ENCODE measurements at regions not wholly inside any gene's neighbourhood (a gene's known extent, or its start where the extent isn't known, plus 50 kb on each side); places are given as distances from the start of the nearest gene placed in this dataset.

GRCh38 chr1:190633488-190633887 is 155.8 kb upstream of the BRINP3 start:
- no peak overlapping the region for H3K27ac ChIP-seq
- H3K4me3 ChIP-seq, result no peak overlapping the region
- H3K36me3 ChIP-seq (ENCODE audit: insufficient read depth, low read length), result no peaks in the 10 kb centered on the region
- H3K9ac ChIP-seq (ENCODE audit: insufficient read length), result no peak overlapping the region
- H3K9me3 ChIP-seq (ENCODE audit: low read depth, low read length), result no peaks in the 10 kb centered on the region; the same call in 1 of the 2 replicates
- no peak for DNase-seq (ENCODE audit: low read depth, low spot score)
- TF ChIP-seq EZH2 (IDR thresholded peaks at IDR 0.05) (no peak), FOXP2 (optimal IDR thresholded peaks at IDR 0.05; ENCODE audit: control extremely low read depth, extremely low read length, insufficient read depth) (no peak), POLR2AphosphoS5 (IDR thresholded peaks at IDR 0.05; ENCODE audit: borderline replicate concordance, low read depth, low read length) (no peak)

- Histone ChIP-seq H3K9me3 (ENCODE audit: low read depth, low read length) (no peaks in the 10 kb centered on the region; the same call in 1 of the 2 replicates), H3K4me3 (no peak overlapping the region), H3K27ac (no peak overlapping the region), H3K36me3 (ENCODE audit: insufficient read depth, low read length) (no peaks in the 10 kb centered on the region), H3K9ac (ENCODE audit: insufficient read length) (no peak overlapping the region)
- no peak for DNase-seq (ENCODE audit: low read depth, low spot score)
- TF ChIP-seq FOXP2 (optimal IDR thresholded peaks at IDR 0.05; ENCODE audit: control extremely low read depth, extremely low read length, insufficient read depth), result no peak
- no peak for TF ChIP-seq EZH2 (IDR thresholded peaks at IDR 0.05)
- TF ChIP-seq POLR2AphosphoS5 (IDR thresholded peaks at IDR 0.05; ENCODE audit: borderline replicate concordance, low read depth, low read length), result no peak
Observed at GRCh38 chr1:190634134-190634533, 156.5 kb upstream of the BRINP3 start.

- H3K27ac ChIP-seq, result no peak overlapping the region
- no peaks in the 10 kb centered on the region for H3K36me3 ChIP-seq (ENCODE audit: insufficient read depth, low read length)
- no peak for TF ChIP-seq EZH2 (IDR thresholded peaks at IDR 0.05)
- no peak overlapping the region for H3K9ac ChIP-seq (ENCODE audit: insufficient read length)
- no peak overlapping the region for H3K4me3 ChIP-seq
- DNase-seq (ENCODE audit: low read depth, low spot score), result no peak
- no peaks in the 10 kb centered on the region; the same call in 1 of the 2 replicates for H3K9me3 ChIP-seq (ENCODE audit: low read depth, low read length)
Observed at GRCh38 chr1:190649553-190649952, 171.9 kb upstream of the BRINP3 start.

GRCh38 chr1:190658907-190659306 is 181.2 kb upstream of the BRINP3 start:
- H3K4me3 ChIP-seq, result no peak overlapping the region
- DNase-seq (ENCODE audit: low read depth, low spot score), result no peak
- TF ChIP-seq FOXP2 (optimal IDR thresholded peaks at IDR 0.05; ENCODE audit: control extremely low read depth, extremely low read length, insufficient read depth) (no peak), EZH2 (IDR thresholded peaks at IDR 0.05) (no peak), POLR2AphosphoS5 (IDR thresholded peaks at IDR 0.05; ENCODE audit: borderline replicate concordance, low read depth, low read length) (no peak)
- H3K27ac ChIP-seq, result no peak overlapping the region
- no peak overlapping the region for H3K9ac ChIP-seq (ENCODE audit: insufficient read length)
- no peaks in the 10 kb centered on the region for H3K9me3 ChIP-seq (ENCODE audit: low read depth, low read length)
- no peaks in the 10 kb centered on the region for H3K36me3 ChIP-seq (ENCODE audit: insufficient read depth, low read length)

GRCh38 chr1:190663962-190664361 is 186.3 kb upstream of the BRINP3 start:
- Histone ChIP-seq H3K4me3 (no peak overlapping the region), H3K9me3 (ENCODE audit: low read depth, low read length) (no peaks in the 10 kb centered on the region), H3K9ac (ENCODE audit: insufficient read length) (no peak overlapping the region), H3K27ac (no peak overlapping the region), H3K36me3 (ENCODE audit: insufficient read depth, low read length) (no peaks in the 10 kb centered on the region)
- DNase-seq (ENCODE audit: low read depth, low spot score), result no peak
- TF ChIP-seq FOXP2 (optimal IDR thresholded peaks at IDR 0.05; ENCODE audit: control extremely low read depth, extremely low read length, insufficient read depth) (no peak), POLR2AphosphoS5 (IDR thresholded peaks at IDR 0.05; ENCODE audit: borderline replicate concordance, low read depth, low read length) (no peak), EZH2 (IDR thresholded peaks at IDR 0.05) (no peak)

- DNase-seq (ENCODE audit: low read depth, low spot score), result no peak
- Histone ChIP-seq H3K4me3 (no peak overlapping the region), H3K9me3 (ENCODE audit: low read depth, low read length) (no peaks in the 10 kb centered on the region), H3K27ac (no peak overlapping the region), H3K36me3 (ENCODE audit: insufficient read depth, low read length) (no peaks in the 10 kb centered on the region), H3K9ac (ENCODE audit: insufficient read length) (no peak overlapping the region)
- TF ChIP-seq POLR2AphosphoS5 (IDR thresholded peaks at IDR 0.05; ENCODE audit: borderline replicate concordance, low read depth, low read length), result no peak
- no peak for TF ChIP-seq EZH2 (IDR thresholded peaks at IDR 0.05)
- TF ChIP-seq FOXP2 (optimal IDR thresholded peaks at IDR 0.05; ENCODE audit: control extremely low read depth, extremely low read length, insufficient read depth), result no peak
Observed at GRCh38 chr1:190665045-190665444, 187.4 kb upstream of the BRINP3 start.

- Histone ChIP-seq H3K36me3 (ENCODE audit: insufficient read depth, low read length) (no peaks in the 10 kb centered on the region), H3K27ac (no peak overlapping the region), H3K4me3 (no peak overlapping the region), H3K9me3 (ENCODE audit: low read depth, low read length) (no peaks in the 10 kb centered on the region), H3K9ac (ENCODE audit: insufficient read length) (no peak overlapping the region)
- DNase-seq (ENCODE audit: low read depth, low spot score), result no peak
- TF ChIP-seq FOXP2 (optimal IDR thresholded peaks at IDR 0.05; ENCODE audit: control extremely low read depth, extremely low read length, insufficient read depth) (no peak), POLR2AphosphoS5 (IDR thresholded peaks at IDR 0.05; ENCODE audit: borderline replicate concordance, low read depth, low read length) (no peak), EZH2 (IDR thresholded peaks at IDR 0.05) (no peak)
Observed at GRCh38 chr1:190667914-190668313, 190.2 kb upstream of the BRINP3 start.

- no peak for DNase-seq (ENCODE audit: low read depth, low spot score)
- Histone ChIP-seq H3K27ac (no peak overlapping the region), H3K9me3 (ENCODE audit: low read depth, low read length) (peaks cover 3% of the 10 kb centered on the region; the same call in 1 of the 2 replicates), H3K4me3 (no peak overlapping the region), H3K9ac (ENCODE audit: insufficient read length) (no peak overlapping the region), H3K36me3 (ENCODE audit: insufficient read depth, low read length) (no peaks in the 10 kb centered on the region)
- TF ChIP-seq FOXP2 (optimal IDR thresholded peaks at IDR 0.05; ENCODE audit: control extremely low read depth, extremely low read length, insufficient read depth) (no peak), EZH2 (IDR thresholded peaks at IDR 0.05) (no peak), POLR2AphosphoS5 (IDR thresholded peaks at IDR 0.05; ENCODE audit: borderline replicate concordance, low read depth, low read length) (no peak)
Observed at GRCh38 chr1:190679044-190679443, 201.4 kb upstream of the BRINP3 start.

GRCh38 chr1:190679454-190679853 is 201.8 kb upstream of the BRINP3 start:
- H3K27ac ChIP-seq, result no peak overlapping the region

More at GRCh38 chr1:190679454-190679853, 201.8 kb upstream of the BRINP3 start:
- no peaks in the 10 kb centered on the region for H3K36me3 ChIP-seq (ENCODE audit: insufficient read depth, low read length)
- TF ChIP-seq EZH2 (IDR thresholded peaks at IDR 0.05) (no peak), POLR2AphosphoS5 (IDR thresholded peaks at IDR 0.05; ENCODE audit: borderline replicate concordance, low read depth, low read length) (no peak), FOXP2 (optimal IDR thresholded peaks at IDR 0.05; ENCODE audit: control extremely low read depth, extremely low read length, insufficient read depth) (no peak)
- no peak overlapping the region for H3K9ac ChIP-seq (ENCODE audit: insufficient read length)
- no peak for DNase-seq (ENCODE audit: low read depth, low spot score)
- no peak overlapping the region for H3K4me3 ChIP-seq
- peaks cover 3% of the 10 kb centered on the region; the same call in 1 of the 2 replicates for H3K9me3 ChIP-seq (ENCODE audit: low read depth, low read length)
